HG02973 (cell line): ENCODE measurements at regions not wholly inside any gene's neighbourhood (a gene's known extent, or its start where the extent isn't known, plus 50 kb on each side); places are given as distances from the start of the nearest gene placed in this dataset.

ENCODE experiments used
- ATAC-seq: cut with Tn5 transposase; IDR thresholded peaks from one replicate; pipeline ENCODE4 v1.9.1; 2021; ENCODE audit warnings: moderate library complexity; ENCODE audit not compliant: unreplicated experiment

DNA sequence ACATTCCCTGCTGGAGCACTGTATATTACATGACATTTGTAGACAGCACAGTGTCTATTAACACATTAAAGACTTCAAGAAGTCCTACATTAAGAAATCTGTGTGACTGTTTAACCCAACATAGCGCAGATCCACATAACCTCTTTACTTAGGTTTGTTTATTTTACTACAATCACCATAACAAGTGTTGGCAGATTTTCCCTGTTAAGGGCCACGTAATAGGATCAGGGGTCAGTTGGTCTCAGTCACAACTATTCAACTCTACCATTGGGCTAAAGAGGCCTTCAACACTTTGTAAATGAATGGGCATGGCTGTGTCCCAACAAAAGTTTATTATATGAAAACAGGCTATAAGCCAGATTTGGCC lies 51.3 kb upstream of the ADORA2B start:
- no peak for ATAC-seq

DNA sequence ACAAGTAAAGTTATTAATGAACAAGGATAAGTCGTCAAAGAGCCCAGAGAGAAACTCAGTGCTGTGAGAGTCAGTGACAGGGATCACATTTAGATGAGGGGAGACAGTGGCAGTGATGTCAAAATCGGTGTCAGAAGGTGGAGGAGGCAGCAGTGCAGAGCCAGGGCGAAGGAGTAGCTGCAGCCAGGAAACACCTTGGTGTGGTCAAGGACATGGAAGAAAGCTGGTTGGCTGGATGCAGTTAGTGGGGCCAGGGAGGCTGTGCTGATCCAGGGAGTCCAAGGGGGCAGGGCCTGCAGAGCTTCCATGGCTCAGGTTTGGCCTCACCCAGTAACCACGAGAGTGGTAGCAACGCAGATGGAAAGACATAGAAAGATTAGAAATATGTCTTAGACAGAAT lies 50.7 kb upstream of the ADORA2B start:
- ATAC-seq: no peak

DNA sequence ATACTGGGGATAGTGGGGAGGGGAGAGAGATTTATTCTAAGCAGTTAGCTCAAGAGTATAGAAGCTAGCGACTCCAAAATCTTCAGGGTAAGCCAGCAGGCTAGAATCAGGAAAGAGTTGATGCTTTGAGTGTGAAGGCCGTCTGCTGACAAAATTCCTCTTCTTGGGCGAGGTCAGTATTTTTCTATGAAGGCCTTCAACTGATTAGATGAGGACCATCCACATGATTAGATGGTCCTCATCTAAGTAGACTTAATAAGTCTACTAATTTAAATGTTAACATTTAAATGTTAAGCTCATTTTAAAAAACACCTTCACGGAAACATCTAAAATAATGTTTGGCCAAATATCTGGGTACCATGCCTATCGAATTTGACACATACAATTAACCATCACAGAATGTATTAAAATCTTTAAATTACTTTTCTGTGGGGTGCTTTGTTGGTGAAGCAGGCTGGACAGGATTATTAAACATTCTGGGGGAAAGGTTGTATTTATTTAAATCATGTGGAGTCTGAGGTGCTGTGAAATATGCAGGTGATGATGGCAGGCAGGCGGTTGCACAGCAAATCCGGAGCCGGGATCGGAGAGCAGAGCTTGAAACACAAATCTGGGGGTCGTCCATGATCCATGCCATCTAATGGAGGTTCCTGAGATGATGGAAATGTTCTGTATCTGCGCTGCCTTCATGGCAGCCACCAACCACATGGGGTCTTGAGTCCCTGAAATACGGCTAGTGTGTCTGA lies 49.8 kb upstream of the ADORA2B start:
- ATAC-seq: no peak
